Fibroblast of mammary gland (primary cell): ENCODE measurements at regions not wholly inside any gene's neighbourhood (a gene's known extent, or its start where the extent isn't known, plus 50 kb on each side); places are given as distances from the start of the nearest gene placed in this dataset.

ENCODE experiments used
- DNase-seq: peaks from one replicate; pipeline ENCODE4 v3.0.0-alpha.2; 2010; ENCODE audit warnings: low read depth
- H3K4me3 ChIP-seq: 2 replicates; pipeline ENCODE4 v1.5.1; 2011; ENCODE audit warnings: low read depth, mild to moderate bottlenecking, low read length, moderate library complexity; ENCODE audit not compliant: control insufficient read depth
- TF ChIP-seq, protein P1 (sequence below): conservative IDR thresholded peaks from 2 replicates; pipeline ENCODE4 v1.5.1; 2011; ENCODE audit warnings: low read depth, low read length, inconsistent platforms; ENCODE audit not compliant: control insufficient read depth, insufficient read depth

DNA sequence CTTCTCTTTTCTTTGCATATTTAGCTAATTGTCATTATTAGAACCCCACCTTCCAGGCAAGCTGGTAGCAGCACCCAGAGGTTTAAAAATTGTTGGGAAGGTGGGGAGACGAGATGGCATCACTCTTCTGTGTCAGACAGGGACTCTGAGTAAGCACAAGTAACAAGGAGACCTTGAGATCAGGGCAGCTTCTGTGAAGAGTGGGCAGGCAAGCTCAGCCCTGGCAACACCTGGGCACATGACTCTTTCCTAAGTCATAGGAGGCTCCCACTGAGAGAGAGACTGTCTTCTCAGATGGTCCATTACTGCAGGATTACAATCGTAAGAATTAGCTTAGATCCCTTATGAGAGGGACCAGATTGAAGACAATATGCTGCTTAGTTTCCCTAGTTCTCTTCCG lies 183.5 kb downstream of the BRINP2 start:
- H3K4me3 ChIP-seq, result no peak overlapping the region
- no peak for DNase-seq
- TF ChIP-seq, protein P1, sequence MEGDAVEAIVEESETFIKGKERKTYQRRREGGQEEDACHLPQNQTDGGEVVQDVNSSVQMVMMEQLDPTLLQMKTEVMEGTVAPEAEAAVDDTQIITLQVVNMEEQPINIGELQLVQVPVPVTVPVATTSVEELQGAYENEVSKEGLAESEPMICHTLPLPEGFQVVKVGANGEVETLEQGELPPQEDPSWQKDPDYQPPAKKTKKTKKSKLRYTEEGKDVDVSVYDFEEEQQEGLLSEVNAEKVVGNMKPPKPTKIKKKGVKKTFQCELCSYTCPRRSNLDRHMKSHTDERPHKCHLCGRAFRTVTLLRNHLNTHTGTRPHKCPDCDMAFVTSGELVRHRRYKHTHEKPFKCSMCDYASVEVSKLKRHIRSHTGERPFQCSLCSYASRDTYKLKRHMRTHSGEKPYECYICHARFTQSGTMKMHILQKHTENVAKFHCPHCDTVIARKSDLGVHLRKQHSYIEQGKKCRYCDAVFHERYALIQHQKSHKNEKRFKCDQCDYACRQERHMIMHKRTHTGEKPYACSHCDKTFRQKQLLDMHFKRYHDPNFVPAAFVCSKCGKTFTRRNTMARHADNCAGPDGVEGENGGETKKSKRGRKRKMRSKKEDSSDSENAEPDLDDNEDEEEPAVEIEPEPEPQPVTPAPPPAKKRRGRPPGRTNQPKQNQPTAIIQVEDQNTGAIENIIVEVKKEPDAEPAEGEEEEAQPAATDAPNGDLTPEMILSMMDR, result no peak

DNA sequence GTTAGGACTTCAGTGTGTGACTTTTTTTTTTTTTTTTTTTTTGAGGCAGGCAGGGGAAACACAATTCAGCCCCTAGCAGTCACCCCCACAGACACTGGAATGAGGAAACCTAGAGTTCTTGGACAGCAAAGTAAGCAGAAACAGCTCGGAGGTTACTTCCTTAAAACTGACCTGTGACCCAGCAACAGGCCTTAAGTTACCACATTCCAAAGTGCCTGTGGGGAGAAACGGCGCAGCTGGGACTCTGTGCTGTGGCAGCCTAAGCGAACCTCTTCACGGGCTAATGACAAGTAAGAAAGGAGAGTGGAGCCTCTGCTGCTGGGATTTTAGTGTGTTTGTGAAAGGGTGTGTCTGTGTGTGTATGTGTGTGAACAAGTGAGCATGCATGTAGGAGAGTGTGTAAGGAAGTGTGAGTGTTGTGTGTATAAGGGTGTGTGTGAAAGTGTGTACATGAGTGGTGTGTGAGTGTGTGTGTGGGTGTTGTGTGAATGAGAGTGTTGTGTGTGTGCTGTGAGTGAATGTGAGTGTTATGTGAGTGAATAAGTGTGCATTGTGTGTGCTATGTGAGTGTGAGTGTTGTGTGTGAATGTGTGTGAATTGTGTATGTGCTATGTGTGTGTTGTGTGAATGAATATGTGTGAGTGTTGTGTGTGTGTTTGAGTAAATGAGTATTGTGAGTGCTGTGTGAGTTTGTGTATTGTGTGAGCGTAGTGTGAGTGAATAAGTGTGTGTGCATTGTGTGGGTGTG lies 180.8 kb downstream of the BRINP2 start:
- TF ChIP-seq, protein P1, result no peak
- DNase-seq, result no peak
- H3K4me3 ChIP-seq, result no peak overlapping the region

DNA sequence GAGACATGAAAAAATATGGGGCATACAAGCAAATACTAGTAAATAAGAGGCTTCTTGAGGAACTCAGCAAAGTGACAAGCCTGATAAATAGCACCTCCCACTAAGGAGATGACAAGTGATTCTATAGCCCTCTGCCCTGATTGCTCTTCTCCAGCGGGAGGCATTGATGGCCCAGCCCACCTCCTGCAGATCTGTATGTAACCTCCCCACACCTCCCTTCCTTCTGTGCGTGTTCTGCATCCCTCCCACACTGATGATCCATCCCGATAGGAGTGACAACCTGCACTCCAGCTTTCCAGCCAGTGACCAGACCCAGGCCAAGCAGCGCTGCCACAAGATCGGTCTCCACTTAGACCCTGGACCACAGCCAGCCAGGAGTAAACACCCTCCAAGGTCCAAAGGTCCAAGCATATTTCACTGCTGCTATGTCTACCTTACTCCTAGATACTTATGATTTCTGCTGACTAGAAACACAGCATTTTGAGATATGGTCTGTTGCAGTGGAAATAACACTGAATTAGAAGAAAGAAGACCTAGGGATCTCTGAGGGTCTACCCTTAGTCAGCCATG lies 176.1 kb downstream of the BRINP2 start:
- DNase-seq, result no peak
- H3K4me3 ChIP-seq, result no peak overlapping the region
- TF ChIP-seq, protein P1, result no peak

DNA sequence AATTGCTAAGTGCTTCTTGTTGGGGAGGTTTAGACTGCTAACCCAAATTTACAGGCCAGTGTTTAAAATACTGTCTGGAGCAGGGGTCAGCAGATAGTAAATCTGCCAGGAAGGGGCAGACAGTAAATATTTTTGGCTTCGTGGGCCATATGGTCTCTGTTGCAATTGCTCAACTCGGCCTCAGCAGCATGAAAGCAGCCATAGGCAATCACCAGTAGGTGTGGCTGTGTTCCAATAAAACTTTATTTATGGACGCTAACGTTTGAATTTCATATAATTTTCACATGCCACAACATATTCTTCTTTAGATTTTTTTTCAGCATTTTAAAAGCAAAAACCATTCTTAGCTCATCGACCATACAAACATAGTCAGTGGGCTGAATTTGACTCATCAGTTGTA lies 172.7 kb downstream of the BRINP2 start:
- TF ChIP-seq, protein P1, result peak; percentile 23
- H3K4me3 ChIP-seq, result no peak overlapping the region
- peak; percentile 64 for DNase-seq

DNA sequence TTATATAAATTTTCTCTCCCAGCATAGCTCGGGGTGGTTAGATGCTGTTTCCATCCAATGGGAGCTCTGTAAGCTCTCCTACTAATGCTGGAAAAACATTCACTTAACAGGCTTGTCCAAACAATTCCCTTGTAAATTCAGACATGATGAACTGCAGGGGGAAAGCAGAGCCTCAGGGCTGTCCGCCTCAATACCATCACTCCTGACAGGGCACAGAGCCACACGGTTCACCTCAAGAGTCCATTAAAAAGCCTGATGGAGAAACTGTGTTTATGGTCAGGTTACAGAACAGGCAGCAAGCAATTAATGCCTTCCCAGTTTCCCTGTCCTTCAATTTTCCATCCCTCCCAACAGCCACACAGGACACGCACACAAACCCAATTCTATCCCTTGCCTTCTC lies 171.0 kb downstream of the BRINP2 start:
- H3K4me3 ChIP-seq, result no peak overlapping the region
- DNase-seq, result no peak
- TF ChIP-seq, protein P1, result no peak

DNA sequence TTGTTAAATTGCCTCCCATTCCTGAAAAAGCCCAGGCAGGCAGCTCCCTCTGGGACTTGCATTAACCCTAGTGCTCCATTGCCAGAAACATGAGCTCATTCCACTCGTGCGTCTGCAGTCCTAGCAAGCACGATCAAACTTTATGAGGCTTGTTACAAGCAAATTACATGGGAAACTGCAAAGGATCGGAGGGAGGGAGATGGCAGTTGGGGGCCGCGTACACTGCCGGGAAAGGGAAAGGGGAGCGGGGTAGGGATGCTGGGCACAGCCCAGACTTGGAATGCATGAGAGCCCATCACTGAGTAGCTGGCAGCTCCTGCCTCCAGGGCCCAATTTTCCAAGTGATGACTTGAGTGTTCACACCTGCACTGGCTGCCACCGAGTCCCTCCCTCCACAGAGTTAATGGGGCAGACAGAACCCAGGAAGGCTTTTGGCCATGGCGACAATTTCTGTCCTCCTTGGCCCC lies 169.9 kb downstream of the BRINP2 start:
- no peak overlapping the region for H3K4me3 ChIP-seq
- TF ChIP-seq, protein P1, result no peak
- DNase-seq, result peak; percentile 67
